Upper lobe of right lung (tissue), 1 donor: ENCODE measurements at regions not wholly inside any gene's neighbourhood (a gene's known extent, or its start where the extent isn't known, plus 50 kb on each side); places are given as distances from the start of the nearest gene placed in this dataset.
A peak's percentile ranks its signal among the peaks of the same experiment; 100 is the strongest.

Experiments used
- ATAC-seq: fragments of 200-7000 bp; cut with Tn5 transposase; one replicate; pipeline ENCODE4 v1.9.1; 2020; ENCODE audit warnings: mild to moderate bottlenecking, moderate library complexity
- DNase-seq: peaks from one replicate; pipeline ENCODE4 v3.0.0-alpha.2; 2020
- H3K27ac ChIP-seq: fragments of 200-600 bp; one replicate; pipeline ENCODE4 v1.8.0; 2022
- H3K27me3 ChIP-seq: fragments of 200-600 bp; one replicate; pipeline ENCODE4 v1.8.0; 2022; ENCODE audit warnings: mild to moderate bottlenecking
- H3K36me3 ChIP-seq: fragments of 200-600 bp; one replicate; pipeline ENCODE4 v1.8.0; 2022
- H3K4me1 ChIP-seq: fragments of 200-600 bp; one replicate; pipeline ENCODE4 v1.8.0; 2022
- H3K4me3 ChIP-seq: fragments of 200-600 bp; one replicate; pipeline ENCODE4 v1.8.0; 2022; ENCODE audit warnings: mild to moderate bottlenecking
- H3K9me3 ChIP-seq: fragments of 200-600 bp; one replicate; pipeline ENCODE4 v1.8.0; 2022
- CTCF ChIP-seq: fragments of 200-600 bp; IDR thresholded peaks from one replicate; pipeline ENCODE4 v1.8.0; 2022; ENCODE audit warnings: antibody characterized with exemption
- intact Hi-C: fragments of 100-400 bp; cut with DNase I; formaldehyde crosslinking; loops from one replicate; pipeline ENCODE4 v1.11.0; 2022
- donor health status: DM: no; HTN: yes; CAD: no; lungs with severe emphysema.

DNA sequence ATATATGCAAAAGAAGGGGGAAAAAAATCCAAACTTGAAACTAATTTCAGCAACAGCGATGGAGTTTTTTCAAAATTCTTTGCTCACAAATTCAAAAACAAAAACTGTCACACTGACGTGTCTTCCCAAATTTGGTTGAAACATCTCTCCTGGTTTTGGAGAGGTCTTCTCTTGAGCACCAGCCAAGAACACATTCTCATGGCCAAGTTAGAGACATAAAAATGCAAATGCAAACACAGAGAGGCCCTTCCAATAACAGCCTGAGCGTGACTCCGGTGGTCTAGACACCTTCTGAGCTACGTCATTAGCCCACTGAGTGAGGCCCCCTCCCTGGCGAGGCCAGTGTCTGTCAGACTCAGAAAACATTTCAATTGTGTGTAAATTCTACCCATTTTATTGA is 436.0 kb upstream of the PROK2 start:
- Histone ChIP-seq H3K36me3 (no peaks in the 10 kb centered on the region), H3K4me1 (no peaks in the 10 kb centered on the region), H3K9me3 (peaks cover 14% of the 10 kb centered on the region), H3K27me3 (no peaks in the 10 kb centered on the region), H3K27ac (no peak overlapping the region), H3K4me3 (no peak overlapping the region)
- no peak for DNase-seq
- intact Hi-C loops, result no loop called here
- no peak for TF ChIP-seq CTCF
- no peak for ATAC-seq

- H3K4me3 ChIP-seq, result no peak overlapping the region
- H3K9me3 ChIP-seq, result peaks cover 4% of the 10 kb centered on the region
- no peak for TF ChIP-seq CTCF
- H3K36me3 ChIP-seq, result no peaks in the 10 kb centered on the region
- ATAC-seq (no peak), DNase-seq (no peak)
- no peaks in the 10 kb centered on the region for H3K4me1 ChIP-seq
- no peak overlapping the region for H3K27ac ChIP-seq
- intact Hi-C loops, result no loop called here
- no peaks in the 10 kb centered on the region for H3K27me3 ChIP-seq
Observed at GRCh38 chr3:72219752-72220151, 434.8 kb upstream of the PROK2 start.

DNA sequence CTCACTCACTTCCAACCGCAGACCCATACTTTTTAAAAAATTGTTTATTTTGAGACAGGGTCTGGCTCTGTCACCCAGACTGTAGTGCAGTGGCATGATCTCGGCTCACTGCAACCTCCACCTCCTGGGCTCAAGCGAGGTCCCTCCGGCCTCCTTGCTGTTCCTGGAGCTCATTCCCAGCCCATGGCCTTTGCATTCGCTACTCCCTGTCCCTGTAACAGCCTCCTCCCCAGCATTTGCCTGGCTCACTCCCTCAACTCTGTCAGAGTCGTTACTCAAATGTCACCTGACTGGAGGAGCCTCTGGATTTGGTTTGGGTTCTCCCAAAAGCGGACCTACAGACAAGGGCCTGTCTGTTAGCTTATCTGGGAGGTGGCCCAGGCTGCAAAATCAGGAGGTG is 432.6 kb upstream of the PROK2 start:
- H3K36me3 ChIP-seq, result no peaks in the 10 kb centered on the region
- peaks cover 7% of the 10 kb centered on the region for H3K4me1 ChIP-seq
- no peak for ATAC-seq
- intact Hi-C loops, result no loop called here
- no peaks in the 10 kb centered on the region for H3K27me3 ChIP-seq
- TF ChIP-seq CTCF, result no peak
- H3K4me3 ChIP-seq, result no peak overlapping the region
- no peaks in the 10 kb centered on the region for H3K9me3 ChIP-seq
- H3K27ac ChIP-seq, result no peak overlapping the region
- DNase-seq, result no peak

DNA sequence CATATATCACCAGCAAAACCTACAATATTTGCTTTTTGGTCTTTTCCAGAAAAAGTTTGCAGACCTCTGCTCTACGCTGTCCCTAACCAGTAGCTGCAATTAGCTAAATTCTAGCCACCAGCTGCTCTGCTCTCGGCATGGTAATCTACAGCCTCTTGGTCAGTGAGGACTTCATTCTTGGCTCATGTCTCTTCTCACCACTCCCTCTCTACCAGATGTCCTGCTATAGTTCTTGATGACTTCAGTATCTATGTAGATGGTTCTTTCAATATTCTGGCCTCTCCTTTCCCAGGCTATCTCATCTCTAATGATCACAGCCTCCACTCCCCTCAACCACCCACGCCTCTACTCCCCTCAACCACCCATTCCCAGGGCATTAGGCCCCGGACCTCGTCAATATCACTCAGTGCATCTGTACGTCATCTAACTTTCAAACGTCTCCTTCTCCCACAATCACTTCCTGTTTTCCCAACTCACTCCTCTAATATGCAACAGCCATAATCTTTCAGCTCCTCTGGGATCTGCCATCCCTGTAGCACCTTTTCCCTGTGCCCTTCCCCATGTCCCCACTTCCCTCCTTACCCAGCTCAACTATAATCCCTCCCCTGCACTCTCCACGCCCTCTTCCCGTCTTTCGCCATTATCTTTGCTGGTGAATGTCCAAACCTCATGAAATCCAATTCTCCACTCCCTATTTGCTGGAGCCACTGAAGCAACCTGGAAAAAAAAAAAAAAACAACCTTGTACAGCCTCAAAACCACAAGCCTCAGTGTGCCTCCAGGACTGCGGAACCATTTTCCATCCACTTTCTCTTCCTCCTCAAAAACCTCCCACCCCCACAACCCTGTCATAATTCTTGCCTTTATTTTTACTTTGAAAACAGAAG is 429.4 kb upstream of the PROK2 start:
- Histone ChIP-seq H3K36me3 (no peaks in the 10 kb centered on the region), H3K27me3 (no peaks in the 10 kb centered on the region), H3K27ac (no peak overlapping the region), H3K4me1 (peaks cover 7% of the 10 kb centered on the region), H3K4me3 (no peak overlapping the region), H3K9me3 (no peaks in the 10 kb centered on the region)
- ATAC-seq (peak; percentile 63), DNase-seq (no peak)
- intact Hi-C loops, result no loop called here
- no peak for TF ChIP-seq CTCF

GRCh38 chr3:72213296-72214065 is 428.5 kb upstream of the PROK2 start:
- no peak for DNase-seq
- peaks cover 7% of the 10 kb centered on the region for H3K4me1 ChIP-seq
- intact Hi-C loops, result no loop called here
- no peaks in the 10 kb centered on the region for H3K27me3 ChIP-seq
- H3K4me3 ChIP-seq, result no peak overlapping the region
- no peak for TF ChIP-seq CTCF
- no peak overlapping the region for H3K27ac ChIP-seq
- no peaks in the 10 kb centered on the region for H3K36me3 ChIP-seq
- H3K9me3 ChIP-seq, result no peaks in the 10 kb centered on the region
- no peak for ATAC-seq
